ENCODE measurements at regions not wholly inside any gene's neighbourhood (a gene's known extent, or its start where the extent isn't known, plus 50 kb on each side); places are given as distances from the start of the nearest gene placed in this dataset.

- Histone ChIP-seq H3K9me3 (ENCODE audit: low read depth) (no peaks in the 10 kb centered on the region), H3K4me3 (no peak overlapping the region), H3K79me2 (no peaks in the 10 kb centered on the region), H3K27ac (no peak overlapping the region), H3K27me3 (no peaks in the 10 kb centered on the region), H3K4me2 (no peak overlapping the region), H2AFZ (no peak overlapping the region), H3K9me2 (replicated peaks; ENCODE audit: insufficient read depth) (no peaks in the 10 kb centered on the region), H4K20me1 (ENCODE audit: insufficient read depth, poor library complexity, severe bottlenecking) (no peaks in the 10 kb centered on the region), H3K4me1 (ENCODE audit: insufficient read depth) (peaks cover 7% of the 10 kb centered on the region), H3K36me3 (replicated peaks; ENCODE audit: insufficient read depth, low read depth) (no peaks in the 10 kb centered on the region)
- no peak for DNase-seq (ENCODE audit: low spot score)
- 90% methylated on average over 3 of the region's 3 CpGs for WGBS (ENCODE audit: low lambda C conversion rate, missing lambda C conversion rate)
- TF ChIP-seq EZH2phosphoT487 (IDR thresholded peaks at IDR 0.05; ENCODE audit: low read depth, severe bottlenecking, unreplicated experiment) = no peak
- no peak for TF ChIP-seq CTCF (IDR thresholded peaks at IDR 0.05; ENCODE audit: poor library complexity)
- TF ChIP-seq EZH2 (IDR thresholded peaks at IDR 0.05; ENCODE audit: borderline replicate concordance) = no peak
Observed at GRCh38 chr7:10299384-10299783, 674.3 kb upstream of the PHF14 start.

- H3K4me2 ChIP-seq = peak overlapping the region; percentile 34
- DNase-seq (ENCODE audit: low spot score) = peak; percentile 11
- peaks cover 7% of the 10 kb centered on the region for H3K4me1 ChIP-seq (ENCODE audit: insufficient read depth)
- H2AFZ ChIP-seq = no peak overlapping the region
- H3K27me3 ChIP-seq = no peaks in the 10 kb centered on the region
- no peak overlapping the region for H3K27ac ChIP-seq
- no peaks in the 10 kb centered on the region for H3K9me2 ChIP-seq (replicated peaks; ENCODE audit: insufficient read depth)
- 36% methylated on average over 5 of the region's 5 CpGs for WGBS (ENCODE audit: low lambda C conversion rate, missing lambda C conversion rate)
- H3K4me3 ChIP-seq = no peak overlapping the region
- H3K36me3 ChIP-seq (replicated peaks; ENCODE audit: insufficient read depth, low read depth) = no peaks in the 10 kb centered on the region
- H3K9me3 ChIP-seq (ENCODE audit: low read depth) = no peaks in the 10 kb centered on the region
- no peaks in the 10 kb centered on the region for H4K20me1 ChIP-seq (ENCODE audit: insufficient read depth, poor library complexity, severe bottlenecking)
- H3K79me2 ChIP-seq = no peaks in the 10 kb centered on the region
- TF ChIP-seq CTCF (IDR thresholded peaks at IDR 0.05; ENCODE audit: poor library complexity) (no peak), EZH2 (IDR thresholded peaks at IDR 0.05; ENCODE audit: borderline replicate concordance) (no peak), EZH2phosphoT487 (IDR thresholded peaks at IDR 0.05; ENCODE audit: low read depth, severe bottlenecking, unreplicated experiment) (no peak)
Observed at GRCh38 chr7:10300577-10300976, 673.1 kb upstream of the PHF14 start.

GRCh38 chr7:10308276-10308675 lies 665.4 kb upstream of the PHF14 start:
- H2AFZ ChIP-seq = no peak overlapping the region
- H3K4me1 ChIP-seq (ENCODE audit: insufficient read depth) = no peaks in the 10 kb centered on the region
- H4K20me1 ChIP-seq (ENCODE audit: insufficient read depth, poor library complexity, severe bottlenecking) = no peaks in the 10 kb centered on the region
- DNase-seq (ENCODE audit: low spot score) = no peak
- H3K9me2 ChIP-seq (replicated peaks; ENCODE audit: insufficient read depth) = no peaks in the 10 kb centered on the region
- TF ChIP-seq EZH2phosphoT487 (IDR thresholded peaks at IDR 0.05; ENCODE audit: low read depth, severe bottlenecking, unreplicated experiment) (no peak), EZH2 (IDR thresholded peaks at IDR 0.05; ENCODE audit: borderline replicate concordance) (no peak), CTCF (IDR thresholded peaks at IDR 0.05; ENCODE audit: poor library complexity) (no peak)
- no peaks in the 10 kb centered on the region for H3K79me2 ChIP-seq
- no peaks in the 10 kb centered on the region for H3K36me3 ChIP-seq (replicated peaks; ENCODE audit: insufficient read depth, low read depth)
- no peak overlapping the region for H3K4me2 ChIP-seq
- H3K4me3 ChIP-seq = no peak overlapping the region
- H3K9me3 ChIP-seq (ENCODE audit: low read depth) = no peaks in the 10 kb centered on the region
- H3K27me3 ChIP-seq = no peaks in the 10 kb centered on the region
- H3K27ac ChIP-seq = no peak overlapping the region

- no peaks in the 10 kb centered on the region for H3K36me3 ChIP-seq (replicated peaks; ENCODE audit: insufficient read depth, low read depth)
- no peaks in the 10 kb centered on the region for H4K20me1 ChIP-seq (ENCODE audit: insufficient read depth, poor library complexity, severe bottlenecking)
- no peak overlapping the region for H3K27ac ChIP-seq
- H3K4me3 ChIP-seq = no peak overlapping the region
- no peaks in the 10 kb centered on the region for H3K79me2 ChIP-seq
- TF ChIP-seq EZH2 (IDR thresholded peaks at IDR 0.05; ENCODE audit: borderline replicate concordance) (no peak), CTCF (IDR thresholded peaks at IDR 0.05; ENCODE audit: poor library complexity) (no peak), EZH2phosphoT487 (IDR thresholded peaks at IDR 0.05; ENCODE audit: low read depth, severe bottlenecking, unreplicated experiment) (no peak)
- DNase-seq (ENCODE audit: low spot score) = no peak
- H3K4me2 ChIP-seq = no peak overlapping the region
- 98% methylated on average over 2 of the region's 2 CpGs for WGBS (ENCODE audit: low lambda C conversion rate, missing lambda C conversion rate)
- no peaks in the 10 kb centered on the region for H3K4me1 ChIP-seq (ENCODE audit: insufficient read depth)
- no peaks in the 10 kb centered on the region for H3K9me3 ChIP-seq (ENCODE audit: low read depth)
- no peak overlapping the region for H2AFZ ChIP-seq
- no peaks in the 10 kb centered on the region for H3K9me2 ChIP-seq (replicated peaks; ENCODE audit: insufficient read depth)
- no peaks in the 10 kb centered on the region for H3K27me3 ChIP-seq
Observed at GRCh38 chr7:10312942-10313341, 660.7 kb upstream of the PHF14 start.

Measured in hepatocyte (in vitro differentiated cells).